ENCODE measurements at regions not wholly inside any gene's neighbourhood (a gene's known extent, or its start where the extent isn't known, plus 50 kb on each side); places are given as distances from the start of the nearest gene placed in this dataset.

DNA sequence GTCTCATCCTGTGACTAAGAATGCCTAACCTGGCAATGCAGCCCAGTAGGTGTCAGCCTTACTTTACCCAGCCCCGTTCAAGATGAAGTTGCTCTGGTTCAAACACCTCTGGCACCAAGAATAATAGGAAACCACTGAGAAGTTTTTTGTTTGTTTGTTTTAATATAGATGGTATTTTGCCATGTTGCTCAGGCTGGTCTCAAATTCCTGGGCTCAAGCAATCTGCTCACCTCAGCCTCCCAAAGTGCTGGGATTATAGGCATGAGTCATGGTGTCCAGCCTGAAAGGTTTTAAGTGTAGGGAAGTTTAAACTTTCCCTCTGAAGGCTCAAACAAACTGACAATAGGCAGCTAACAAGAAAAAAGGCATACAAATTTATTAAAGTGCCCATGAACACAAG is 51.2 kb upstream of the ABCC4 start:
- Mint-ChIP-seq H3K9me3 (ENCODE audit: low read depth) (peaks cover 9% of the 10 kb centered on the region), H3K4me3 (ENCODE audit: low read depth) (no peak overlapping the region)

DNA sequence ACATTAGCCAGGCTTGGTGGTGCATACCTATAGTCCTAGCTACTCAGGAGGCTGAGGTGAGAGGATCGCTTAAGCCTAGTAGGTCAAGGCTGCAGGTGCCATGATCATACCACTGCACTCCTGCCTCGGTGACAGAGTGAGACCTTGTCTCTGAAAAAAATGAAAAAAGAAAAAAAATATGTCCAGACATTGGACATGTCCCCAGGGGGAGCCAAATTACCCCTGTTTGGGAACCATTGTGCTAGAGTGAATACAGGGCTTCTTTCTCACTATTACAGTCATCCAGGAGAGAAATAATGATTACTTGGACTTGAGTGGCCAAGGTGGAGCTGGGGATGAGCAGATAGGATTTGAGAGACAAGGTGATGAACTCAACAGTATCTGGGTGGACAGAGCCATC is 52.9 kb upstream of the ABCC4 start:
- Mint-ChIP-seq H3K9me3 (ENCODE audit: low read depth) (peaks cover 9% of the 10 kb centered on the region), H3K36me3 (ENCODE audit: insufficient read depth) (peaks cover 2% of the 10 kb centered on the region), H3K27ac (peak overlapping the region; percentile 29), H3K4me3 (ENCODE audit: low read depth) (no peak overlapping the region), H3K27me3 (no peaks in the 10 kb centered on the region), H3K4me1 (ENCODE audit: low read depth) (peaks cover 19% of the 10 kb centered on the region)
- no peak for DNase-seq (ENCODE audit: low spot score, unreplicated experiment)
- TF ChIP-seq, protein P1, sequence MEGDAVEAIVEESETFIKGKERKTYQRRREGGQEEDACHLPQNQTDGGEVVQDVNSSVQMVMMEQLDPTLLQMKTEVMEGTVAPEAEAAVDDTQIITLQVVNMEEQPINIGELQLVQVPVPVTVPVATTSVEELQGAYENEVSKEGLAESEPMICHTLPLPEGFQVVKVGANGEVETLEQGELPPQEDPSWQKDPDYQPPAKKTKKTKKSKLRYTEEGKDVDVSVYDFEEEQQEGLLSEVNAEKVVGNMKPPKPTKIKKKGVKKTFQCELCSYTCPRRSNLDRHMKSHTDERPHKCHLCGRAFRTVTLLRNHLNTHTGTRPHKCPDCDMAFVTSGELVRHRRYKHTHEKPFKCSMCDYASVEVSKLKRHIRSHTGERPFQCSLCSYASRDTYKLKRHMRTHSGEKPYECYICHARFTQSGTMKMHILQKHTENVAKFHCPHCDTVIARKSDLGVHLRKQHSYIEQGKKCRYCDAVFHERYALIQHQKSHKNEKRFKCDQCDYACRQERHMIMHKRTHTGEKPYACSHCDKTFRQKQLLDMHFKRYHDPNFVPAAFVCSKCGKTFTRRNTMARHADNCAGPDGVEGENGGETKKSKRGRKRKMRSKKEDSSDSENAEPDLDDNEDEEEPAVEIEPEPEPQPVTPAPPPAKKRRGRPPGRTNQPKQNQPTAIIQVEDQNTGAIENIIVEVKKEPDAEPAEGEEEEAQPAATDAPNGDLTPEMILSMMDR (IDR thresholded peaks at IDR 0.05; ENCODE audit: unreplicated experiment) = no peak

More for the DNA sequence above, 51.2 kb upstream of the ABCC4 start:
- peaks cover 2% of the 10 kb centered on the region for H3K36me3 Mint-ChIP-seq (ENCODE audit: insufficient read depth)
- H3K27ac Mint-ChIP-seq = no peak overlapping the region
- DNase-seq (ENCODE audit: low spot score, unreplicated experiment) = no peak
- H3K27me3 Mint-ChIP-seq = no peaks in the 10 kb centered on the region
- peaks cover 19% of the 10 kb centered on the region for H3K4me1 Mint-ChIP-seq (ENCODE audit: low read depth)
- TF ChIP-seq, protein P1 (IDR thresholded peaks at IDR 0.05; ENCODE audit: unreplicated experiment) = no peak

DNA sequence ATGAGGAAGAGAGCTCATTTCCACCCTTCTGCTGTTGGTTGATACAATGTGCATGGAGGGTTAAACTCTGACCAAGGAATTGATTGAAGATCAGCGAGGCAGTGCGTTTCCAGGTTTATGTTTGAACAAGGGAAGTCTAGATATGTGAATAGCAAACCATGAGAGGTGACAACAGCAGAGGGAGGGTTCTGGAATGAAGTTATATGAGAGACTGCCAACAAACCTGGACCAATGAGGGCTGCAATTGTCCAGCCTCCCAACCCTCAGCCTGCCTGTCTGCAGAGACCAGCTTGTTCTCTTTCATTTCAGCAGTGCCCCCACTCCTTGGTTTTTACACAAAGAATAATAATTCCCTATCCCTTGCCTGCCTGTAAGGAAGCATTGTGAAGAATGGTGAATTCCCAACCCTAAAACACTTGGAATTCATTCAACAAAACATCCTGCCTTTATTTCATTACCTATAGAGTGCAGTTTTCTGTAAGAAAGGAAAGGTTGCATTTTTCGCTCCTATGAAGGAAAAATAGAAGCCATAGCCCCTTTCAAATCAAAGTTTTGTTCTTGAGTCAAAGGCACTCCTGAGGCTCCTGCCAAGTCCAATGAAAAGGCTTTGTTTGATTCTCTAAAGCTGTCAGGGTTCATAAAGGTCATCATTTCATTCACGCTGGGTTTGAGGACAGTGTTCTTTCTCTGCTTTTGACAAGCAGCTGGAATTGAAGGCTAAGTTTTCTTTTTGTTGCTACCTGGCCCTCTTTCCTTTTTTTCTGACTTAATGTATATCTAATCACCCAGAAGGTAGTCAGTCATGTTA is 53.6 kb upstream of the ABCC4 start:
- Mint-ChIP-seq H3K4me3 (ENCODE audit: low read depth) (no peak overlapping the region), H3K27me3 (no peaks in the 10 kb centered on the region), H3K9me3 (ENCODE audit: low read depth) (peaks cover 9% of the 10 kb centered on the region), H3K27ac (peak overlapping the region; percentile 29), H3K4me1 (ENCODE audit: low read depth) (peaks cover 23% of the 10 kb centered on the region), H3K36me3 (ENCODE audit: insufficient read depth) (peaks cover 2% of the 10 kb centered on the region)
- TF ChIP-seq, protein P1 (IDR thresholded peaks at IDR 0.05; ENCODE audit: unreplicated experiment) = no peak
- DNase-seq (ENCODE audit: low spot score, unreplicated experiment) = no peak

DNA sequence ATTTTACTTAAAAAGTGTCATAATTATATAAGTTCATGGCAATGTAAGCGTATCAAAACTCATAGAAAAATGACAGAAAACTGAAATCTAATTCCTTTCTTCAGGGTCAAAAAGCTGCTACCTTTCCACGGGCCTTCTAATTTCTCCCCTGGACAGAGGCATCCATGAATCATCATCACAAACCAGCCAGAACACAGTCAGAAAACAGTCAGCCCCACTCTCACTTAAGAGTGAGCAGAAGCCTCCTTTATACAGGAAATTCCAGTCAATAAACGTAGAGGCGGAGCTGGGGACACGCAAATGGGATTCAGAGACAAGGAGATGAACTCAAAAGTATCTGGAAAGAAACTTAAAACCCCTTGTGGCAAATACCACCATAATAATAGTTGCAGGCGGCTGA is 54.2 kb upstream of the ABCC4 start:
- Mint-ChIP-seq H3K27me3 (no peaks in the 10 kb centered on the region), H3K36me3 (ENCODE audit: insufficient read depth) (peaks cover 2% of the 10 kb centered on the region), H3K4me1 (ENCODE audit: low read depth) (peaks cover 27% of the 10 kb centered on the region), H3K27ac (no peak overlapping the region), H3K4me3 (ENCODE audit: low read depth) (no peak overlapping the region), H3K9me3 (ENCODE audit: low read depth) (peaks cover 9% of the 10 kb centered on the region)
- TF ChIP-seq, protein P1 (IDR thresholded peaks at IDR 0.05; ENCODE audit: unreplicated experiment) = no peak
- DNase-seq (ENCODE audit: low spot score, unreplicated experiment) = no peak

DNA sequence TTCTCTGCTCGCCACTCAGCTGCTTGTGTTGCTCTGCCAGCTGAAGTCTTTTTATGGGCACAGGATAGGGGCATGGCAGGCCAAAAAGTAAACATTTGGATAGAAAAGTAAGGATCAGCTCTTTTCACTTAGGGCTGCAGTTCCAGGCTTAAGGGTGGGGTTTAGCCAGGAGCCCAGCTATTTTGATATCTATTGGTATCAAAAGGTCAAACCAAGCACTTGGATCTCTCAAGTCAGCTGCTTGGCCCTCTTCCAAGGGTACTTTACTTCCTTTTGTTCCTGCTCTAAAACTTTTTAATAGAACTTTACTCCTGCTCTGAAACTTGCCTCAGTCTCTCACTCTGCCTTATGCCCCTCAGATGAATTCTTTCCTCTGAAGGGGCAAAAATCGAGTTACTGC is 55.7 kb upstream of the ABCC4 start:
- Mint-ChIP-seq H3K4me3 (ENCODE audit: low read depth) (no peak overlapping the region), H3K27me3 (no peaks in the 10 kb centered on the region), H3K27ac (no peak overlapping the region), H3K4me1 (ENCODE audit: low read depth) (peaks cover 38% of the 10 kb centered on the region), H3K36me3 (ENCODE audit: insufficient read depth) (no peaks in the 10 kb centered on the region), H3K9me3 (ENCODE audit: low read depth) (peaks cover 3% of the 10 kb centered on the region)
- TF ChIP-seq, protein P1 (IDR thresholded peaks at IDR 0.05; ENCODE audit: unreplicated experiment) = no peak
- DNase-seq (ENCODE audit: low spot score, unreplicated experiment) = no peak
